H1 (cell line): ENCODE measurements at regions not wholly inside any gene's neighbourhood (a gene's known extent, or its start where the extent isn't known, plus 50 kb on each side); places are given as distances from the start of the nearest gene placed in this dataset.

ENCODE experiments used
- CHD2 ChIP-seq: IDR thresholded peaks from 2 replicates; pipeline ENCODE4 v1.6.1; 2012; ENCODE audit warnings: low read length, improper control_type of control experiment
- POLR2AphosphoS5 ChIP-seq: IDR thresholded peaks from 2 replicates; pipeline ENCODE4 v1.6.1; 2011; ENCODE audit warnings: low read depth, low read length
- TAF1 ChIP-seq: IDR thresholded peaks from 2 replicates; pipeline ENCODE4 v1.6.1; 2011; ENCODE audit warnings: mild to moderate bottlenecking, low read depth, low read length

- TF ChIP-seq POLR2AphosphoS5, result no peak
- no peak for TF ChIP-seq TAF1
- no peak for TF ChIP-seq CHD2
These were observed 79.0 kb downstream of the ARL4A start (continued) for GRCh38 chr7:12766416-12766815.
